Vagina (tissue), 2 donors: ENCODE measurements at regions not wholly inside any gene's neighbourhood (a gene's known extent, or its start where the extent isn't known, plus 50 kb on each side); places are given as distances from the start of the nearest gene placed in this dataset.

ENCODE experiments used
- POLR2A ChIP-seq, 2 donors: fragments of 450-650 bp; IDR thresholded peaks; one replicate each; pipeline ENCODE4 v1.6.1; 2017; ENCODE audit warnings: antibody characterized with exemption in 2 of 2, mild to moderate bottlenecking in 2 of 2, moderate library complexity in 2 of 2
- TF ChIP-seq, protein P1 (sequence below), 3 experiments: fragments of 450-650 bp in 2 of 3; fragments of 200-600 bp in 1 of 3; sonication (generic) in 1 of 3; IDR thresholded peaks; one replicate each; pipeline ENCODE4 v1.5.1; 2017 to 2019; ENCODE audit warnings: antibody characterized with exemption in 3 of 3, mild to moderate bottlenecking in 2 of 3, moderate library complexity in 2 of 3

DNA sequence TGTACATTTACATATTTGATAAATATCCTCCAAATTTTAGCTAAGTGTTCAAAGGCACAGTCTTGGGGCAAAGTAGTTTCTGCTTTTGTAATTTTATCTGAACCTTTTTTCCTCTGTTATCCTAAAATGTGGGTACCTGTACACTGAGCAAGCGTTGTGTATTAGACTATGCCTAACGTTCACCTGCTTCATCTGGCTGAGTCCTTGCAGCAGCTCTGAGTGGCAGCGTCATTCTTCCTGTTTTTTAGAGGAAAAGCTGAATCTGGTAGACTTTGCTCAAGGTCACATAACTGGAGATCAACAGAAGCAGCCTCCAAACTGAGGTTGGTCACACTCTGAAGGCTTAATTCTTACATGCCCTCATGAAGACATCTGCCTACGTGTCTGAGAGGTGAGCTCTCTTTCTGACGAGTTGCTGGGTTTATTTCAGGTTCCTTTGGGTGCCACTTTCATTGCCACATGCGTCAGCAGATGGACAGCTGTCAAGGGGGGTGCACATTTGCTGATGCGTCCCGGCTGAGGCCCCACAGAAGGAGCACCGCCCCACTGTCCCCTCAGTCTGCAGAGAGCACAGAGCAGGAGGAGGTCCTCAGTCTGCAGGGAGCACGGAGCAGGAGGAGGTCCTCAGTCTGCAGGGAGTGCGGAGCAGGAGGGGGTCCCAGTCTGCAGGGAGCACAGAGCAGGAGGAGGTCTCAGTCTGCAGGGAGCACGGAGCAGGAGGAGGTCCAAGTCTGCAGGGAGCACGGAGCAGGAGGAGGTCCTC lies 406.5 kb upstream of the SHH start:
- TF ChIP-seq, protein P1, sequence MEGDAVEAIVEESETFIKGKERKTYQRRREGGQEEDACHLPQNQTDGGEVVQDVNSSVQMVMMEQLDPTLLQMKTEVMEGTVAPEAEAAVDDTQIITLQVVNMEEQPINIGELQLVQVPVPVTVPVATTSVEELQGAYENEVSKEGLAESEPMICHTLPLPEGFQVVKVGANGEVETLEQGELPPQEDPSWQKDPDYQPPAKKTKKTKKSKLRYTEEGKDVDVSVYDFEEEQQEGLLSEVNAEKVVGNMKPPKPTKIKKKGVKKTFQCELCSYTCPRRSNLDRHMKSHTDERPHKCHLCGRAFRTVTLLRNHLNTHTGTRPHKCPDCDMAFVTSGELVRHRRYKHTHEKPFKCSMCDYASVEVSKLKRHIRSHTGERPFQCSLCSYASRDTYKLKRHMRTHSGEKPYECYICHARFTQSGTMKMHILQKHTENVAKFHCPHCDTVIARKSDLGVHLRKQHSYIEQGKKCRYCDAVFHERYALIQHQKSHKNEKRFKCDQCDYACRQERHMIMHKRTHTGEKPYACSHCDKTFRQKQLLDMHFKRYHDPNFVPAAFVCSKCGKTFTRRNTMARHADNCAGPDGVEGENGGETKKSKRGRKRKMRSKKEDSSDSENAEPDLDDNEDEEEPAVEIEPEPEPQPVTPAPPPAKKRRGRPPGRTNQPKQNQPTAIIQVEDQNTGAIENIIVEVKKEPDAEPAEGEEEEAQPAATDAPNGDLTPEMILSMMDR (IDR thresholded peaks at IDR 0.05) = no peak
- TF ChIP-seq POLR2A (IDR thresholded peaks at IDR 0.05) = no peak
